ENCODE measurements at regions not wholly inside any gene's neighbourhood (a gene's known extent, or its start where the extent isn't known, plus 50 kb on each side); places are given as distances from the start of the nearest gene placed in this dataset.
"Not testable (repeated sequence)": the region's sequence is repeated elsewhere in the genome, so short reads cannot be mapped to it uniquely, and the experiment has no call there.

- DNase-seq (ENCODE audit: low read depth), result no peak
These were observed 74.9 kb downstream of the ALG10 start for GRCh38 chr12:34097213-34097612.

GRCh38 chr12:34105392-34105933 lies 83.2 kb downstream of the ALG10 start:
- no peak for DNase-seq (ENCODE audit: low read depth)

GRCh38 chr12:34106172-34106571 lies 83.9 kb downstream of the ALG10 start:
- DNase-seq (ENCODE audit: low read depth), result no peak

GRCh38 chr12:34107016-34107415 lies 84.7 kb downstream of the ALG10 start:
- no peak for DNase-seq (ENCODE audit: low read depth)

GRCh38 chr12:34107781-34108404 lies 85.6 kb downstream of the ALG10 start:
- no peak for DNase-seq (ENCODE audit: low read depth)

- DNase-seq (ENCODE audit: low read depth), result no peak
These were observed 86.1 kb downstream of the ALG10 start for GRCh38 chr12:34108405-34108803.

GRCh38 chr12:34108967-34109366 lies 86.7 kb downstream of the ALG10 start:
- no peak for DNase-seq (ENCODE audit: low read depth)

- DNase-seq (ENCODE audit: low read depth), result no peak
These were observed 87.1 kb downstream of the ALG10 start for GRCh38 chr12:34109390-34109789.

GRCh38 chr12:34109909-34110531 lies 87.7 kb downstream of the ALG10 start:
- DNase-seq (ENCODE audit: low read depth), result not testable (repeated sequence)

GRCh38 chr12:34119366-34119765 lies 97.1 kb downstream of the ALG10 start:
- no peak for DNase-seq (ENCODE audit: low read depth)

- no peak for DNase-seq (ENCODE audit: low read depth)
These were observed 99.1 kb downstream of the ALG10 start for GRCh38 chr12:34121360-34121759.

GRCh38 chr12:34123092-34123491 lies 100.8 kb downstream of the ALG10 start:
- peak; percentile 38 for DNase-seq (ENCODE audit: low read depth)

- DNase-seq (ENCODE audit: low read depth), result no peak
These were observed 102.3 kb downstream of the ALG10 start for GRCh38 chr12:34124608-34125007.

- no peak for DNase-seq (ENCODE audit: low read depth)
These were observed 103.9 kb downstream of the ALG10 start for GRCh38 chr12:34126239-34126641.

- no peak for DNase-seq (ENCODE audit: low read depth)
These were observed 104.5 kb downstream of the ALG10 start for GRCh38 chr12:34126805-34127204.

GRCh38 chr12:34127379-34127778 lies 105.1 kb downstream of the ALG10 start:
- DNase-seq (ENCODE audit: low read depth), result not testable (repeated sequence)

- DNase-seq (ENCODE audit: low read depth), result no peak
These were observed 120.1 kb downstream of the ALG10 start for GRCh38 chr12:34142430-34142829.

GRCh38 chr12:34151019-34151418 lies 128.7 kb downstream of the ALG10 start:
- DNase-seq (ENCODE audit: low read depth), result no peak

GRCh38 chr12:34163443-34163842 lies 141.1 kb downstream of the ALG10 start:
- no peak for DNase-seq (ENCODE audit: low read depth)

GRCh38 chr12:34166427-34167060 lies 144.2 kb downstream of the ALG10 start:
- DNase-seq (ENCODE audit: low read depth), result no peak

- DNase-seq (ENCODE audit: low read depth), result not testable (repeated sequence)
These were observed 146.2 kb downstream of the ALG10 start for GRCh38 chr12:34168507-34168906.

- DNase-seq (ENCODE audit: low read depth), result no peak
These were observed 164.2 kb downstream of the ALG10 start for GRCh38 chr12:34186492-34186891.

- no peak for DNase-seq (ENCODE audit: low read depth)
These were observed 166.7 kb downstream of the ALG10 start for GRCh38 chr12:34188974-34189373.

All from activated T-cell treated with anti-CD3 and anti-CD28 coated beads for 24 hours (primary cell).